NCI-H146 (cell line): ENCODE measurements at regions not wholly inside any gene's neighbourhood (a gene's known extent, or its start where the extent isn't known, plus 50 kb on each side); places are given as distances from the start of the nearest gene placed in this dataset.
"Not testable (repeated sequence)": the region's sequence is repeated elsewhere in the genome, so short reads cannot be mapped to it uniquely, and the experiment has no call there.

Experiments
- DNase-seq: peaks from one replicate; lab custom pipeline; 2025; lab: John Stamatoyannopoulos, UW

GRCh38 chr10:121690152-121690848 is 92.1 kb upstream of the FGFR2 start:
- no peak for DNase-seq

- no peak for DNase-seq
Measured at GRCh38 chr10:121687095-121687813, 89.0 kb upstream of the FGFR2 start.

GRCh38 chr10:121684276-121684675 is 86.0 kb upstream of the FGFR2 start:
- DNase-seq = no peak

GRCh38 chr10:121683816-121684215 is 85.6 kb upstream of the FGFR2 start:
- peak; percentile 91 for DNase-seq

GRCh38 chr10:121683366-121683765 is 85.1 kb upstream of the FGFR2 start:
- DNase-seq = no peak

- DNase-seq = no peak
Measured at GRCh38 chr10:121681997-121682687, 83.9 kb upstream of the FGFR2 start.

- no peak for DNase-seq
Measured at GRCh38 chr10:121680879-121681655, 82.8 kb upstream of the FGFR2 start.

- DNase-seq = no peak
Measured at GRCh38 chr10:121679916-121680315, 81.7 kb upstream of the FGFR2 start.

GRCh38 chr10:121678631-121679174 is 80.5 kb upstream of the FGFR2 start:
- no peak for DNase-seq

GRCh38 chr10:121677880-121678279 is 79.6 kb upstream of the FGFR2 start:
- no peak for DNase-seq

GRCh38 chr10:121675344-121675743 is 77.1 kb upstream of the FGFR2 start:
- DNase-seq = no peak

- DNase-seq = no peak
Measured at GRCh38 chr10:121674885-121675284, 76.6 kb upstream of the FGFR2 start.

- DNase-seq = no peak
Measured at GRCh38 chr10:121672733-121673132, 74.5 kb upstream of the FGFR2 start.

GRCh38 chr10:121669840-121670239 is 71.6 kb upstream of the FGFR2 start:
- not testable (repeated sequence) for DNase-seq

- DNase-seq = no peak
Measured at GRCh38 chr10:121669028-121669374, 70.8 kb upstream of the FGFR2 start.

GRCh38 chr10:121668314-121669027 is 70.2 kb upstream of the FGFR2 start:
- DNase-seq = peak; percentile 90

GRCh38 chr10:121667948-121668313 is 69.7 kb upstream of the FGFR2 start:
- peak; percentile 33 for DNase-seq

- no peak for DNase-seq
Measured at GRCh38 chr10:121665809-121666208, 67.6 kb upstream of the FGFR2 start.

- DNase-seq = no peak
Measured at GRCh38 chr10:121664671-121665070, 66.4 kb upstream of the FGFR2 start.

- DNase-seq = peak; percentile 37
Measured at GRCh38 chr10:121662945-121663917, 65.0 kb upstream of the FGFR2 start.
